ENCODE measurements at regions not wholly inside any gene's neighbourhood (a gene's known extent, or its start where the extent isn't known, plus 50 kb on each side); places are given as distances from the start of the nearest gene placed in this dataset.

DNA sequence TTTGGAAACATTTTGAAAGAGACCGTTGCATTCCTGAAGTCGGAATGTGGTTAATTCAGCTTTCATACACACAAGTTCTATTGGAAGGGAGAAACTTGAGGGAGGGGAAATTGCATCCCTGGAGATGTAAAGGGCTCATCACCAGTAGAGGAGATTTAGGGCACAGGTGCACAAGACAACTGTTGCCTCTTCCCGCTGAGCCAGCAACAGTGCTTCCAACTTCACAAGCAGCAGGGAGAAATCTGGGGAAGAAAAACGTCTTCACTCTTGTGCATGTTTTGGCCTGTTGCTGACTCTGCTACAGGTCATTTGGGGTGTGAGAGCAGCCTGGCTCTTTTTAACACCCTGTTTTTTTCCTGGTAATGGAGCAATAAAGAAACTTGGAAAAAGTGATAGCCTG, 277.9 kb downstream of the GAS1 start:
- TF ChIP-seq BACH1 (tag; IDR thresholded peaks at IDR 0.05) (no peak), POLR2A (conservative IDR thresholded peaks at IDR 0.05) (no peak), NKRF (IDR thresholded peaks at IDR 0.05; ENCODE audit: borderline replicate concordance) (no peak), ZNF561 (CRISPR knock-in tag; conservative IDR thresholded peaks at IDR 0.05) (no peak), MED1 (CRISPR knock-in tag; IDR thresholded peaks at IDR 0.05; ENCODE audit: borderline replicate concordance) (no peak), NR3C1 (CRISPR knock-in tag; IDR thresholded peaks at IDR 0.05) (no peak), ZBTB26 (CRISPR knock-in tag; IDR thresholded peaks at IDR 0.05) (no peak), EP300 (IDR thresholded peaks at IDR 0.05; ENCODE audit: low read length) (no peak), RAD21 (CRISPR knock-in tag; conservative IDR thresholded peaks at IDR 0.05 in 1 of 2, IDR thresholded peaks at IDR 0.05 in 1 of 2) (no peak), KDM1A (IDR thresholded peaks at IDR 0.05) (no peak), FIP1L1 (IDR thresholded peaks at IDR 0.05; ENCODE audit: low read depth, low read length, poor library complexity, severe bottlenecking) (no peak), CTCF (IDR thresholded peaks at IDR 0.05 in 2 of 3, conservative IDR thresholded peaks at IDR 0.05 in 1 of 3; ENCODE audit: insufficient read depth in 2 of 3, low read depth in 1 of 3, low read length in 3 of 3) (no peak), ESRRA (IDR thresholded peaks at IDR 0.05; ENCODE audit: borderline replicate concordance, low read depth) (no peak)
- TF ChIP-seq, protein P1, sequence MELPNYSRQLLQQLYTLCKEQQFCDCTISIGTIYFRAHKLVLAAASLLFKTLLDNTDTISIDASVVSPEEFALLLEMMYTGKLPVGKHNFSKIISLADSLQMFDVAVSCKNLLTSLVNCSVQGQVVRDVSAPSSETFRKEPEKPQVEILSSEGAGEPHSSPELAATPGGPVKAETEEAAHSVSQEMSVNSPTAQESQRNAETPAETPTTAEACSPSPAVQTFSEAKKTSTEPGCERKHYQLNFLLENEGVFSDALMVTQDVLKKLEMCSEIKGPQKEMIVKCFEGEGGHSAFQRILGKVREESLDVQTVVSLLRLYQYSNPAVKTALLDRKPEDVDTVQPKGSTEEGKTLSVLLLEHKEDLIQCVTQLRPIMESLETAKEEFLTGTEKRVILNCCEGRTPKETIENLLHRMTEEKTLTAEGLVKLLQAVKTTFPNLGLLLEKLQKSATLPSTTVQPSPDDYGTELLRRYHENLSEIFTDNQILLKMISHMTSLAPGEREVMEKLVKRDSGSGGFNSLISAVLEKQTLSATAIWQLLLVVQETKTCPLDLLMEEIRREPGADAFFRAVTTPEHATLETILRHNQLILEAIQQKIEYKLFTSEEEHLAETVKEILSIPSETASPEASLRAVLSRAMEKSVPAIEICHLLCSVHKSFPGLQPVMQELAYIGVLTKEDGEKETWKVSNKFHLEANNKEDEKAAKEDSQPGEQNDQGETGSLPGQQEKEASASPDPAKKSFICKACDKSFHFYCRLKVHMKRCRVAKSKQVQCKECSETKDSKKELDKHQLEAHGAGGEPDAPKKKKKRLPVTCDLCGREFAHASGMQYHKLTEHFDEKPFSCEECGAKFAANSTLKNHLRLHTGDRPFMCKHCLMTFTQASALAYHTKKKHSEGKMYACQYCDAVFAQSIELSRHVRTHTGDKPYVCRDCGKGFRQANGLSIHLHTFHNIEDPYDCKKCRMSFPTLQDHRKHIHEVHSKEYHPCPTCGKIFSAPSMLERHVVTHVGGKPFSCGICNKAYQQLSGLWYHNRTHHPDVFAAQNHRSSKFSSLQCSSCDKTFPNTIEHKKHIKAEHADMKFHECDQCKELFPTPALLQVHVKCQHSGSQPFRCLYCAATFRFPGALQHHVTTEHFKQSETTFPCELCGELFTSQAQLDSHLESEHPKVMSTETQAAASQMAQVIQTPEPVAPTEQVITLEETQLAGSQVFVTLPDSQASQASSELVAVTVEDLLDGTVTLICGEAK (IDR thresholded peaks at IDR 0.05) = no peak
- TF ChIP-seq, protein P1 (CRISPR knock-in tag; IDR thresholded peaks at IDR 0.05) = no peak

Data from K562 (cell line).